HEK293 (cell line): ENCODE measurements at regions not wholly inside any gene's neighbourhood (a gene's known extent, or its start where the extent isn't known, plus 50 kb on each side); places are given as distances from the start of the nearest gene placed in this dataset.
A peak's percentile ranks its signal among the peaks of the same experiment; 100 is the strongest.

Experiments used
- CTCF ChIA-PET: fragments of 350-600 bp; formaldehyde crosslinking; extraction: SDS; loops from one replicate; lab custom pipeline; 2021; ENCODE audit warnings: antibody characterized with exemption; lab: Yijun Ruan, JAX
- POLR2A ChIA-PET: fragments of 300-600 bp; formaldehyde crosslinking; extraction: SDS; loops from one replicate; lab custom pipeline; 2020; ENCODE audit warnings: antibody characterized with exemption, inconsistent platforms; lab: Yijun Ruan, JAX
- H3K27ac ChIP-seq: fragments of 200-500 bp; sonication (Bioruptor generic); 2 replicates; pipeline ENCODE4 v1.5.1; 2014; ENCODE audit warnings: low read depth, low read length, control low read depth, inconsistent platforms; ENCODE audit errors: extremely low read depth
- H3K36me3 ChIP-seq, 2 experiments: fragments of 200-500 bp in 1 of 2; sonication (Bioruptor generic) in 1 of 2; 1 replicate in 1 of 2; 2 replicates in 1 of 2; pipeline ENCODE4 v1.5.1; 2014 to 2017; ENCODE audit warnings: inconsistent platforms in 2 of 2, low read length in 2 of 2; ENCODE audit not compliant: control insufficient read depth in 2 of 2, insufficient read depth in 1 of 2
- H3K4me1 ChIP-seq: fragments of 200-500 bp; sonication (Bioruptor generic); 2 replicates; pipeline ENCODE4 v1.5.1; 2014; ENCODE audit warnings: mild to moderate bottlenecking, low read length, inconsistent platforms; ENCODE audit not compliant: control insufficient read depth, insufficient read depth
- H3K4me3 ChIP-seq: 2 replicates; pipeline ENCODE4 v1.5.1; 2011; ENCODE audit warnings: low read depth, mild to moderate bottlenecking, control low read depth, low read length, moderate library complexity
- H3K9me3 ChIP-seq: fragments of 200-500 bp; sonication (Bioruptor generic); 2 replicates; pipeline ENCODE4 v1.5.1; 2014; ENCODE audit warnings: low read depth, low read length, inconsistent platforms; ENCODE audit not compliant: control insufficient read depth, insufficient read depth
- BCL6B ChIP-seq: fragments of 450-650 bp; formaldehyde crosslinking; IDR thresholded peaks from 2 replicates; pipeline ENCODE4 v1.5.1; 2017; ENCODE audit warnings: missing biosample characterization, missing genetic modification characterization
- EGR2 ChIP-seq: fragments of 450-650 bp; formaldehyde crosslinking; IDR thresholded peaks from 2 replicates; pipeline ENCODE4 v1.5.1; 2016; ENCODE audit warnings: low read depth, missing biosample characterization, missing genetic modification characterization
- FEZF1 ChIP-seq: fragments of 450-650 bp; formaldehyde crosslinking; IDR thresholded peaks from 2 replicates; pipeline ENCODE4 v1.5.1; 2016; ENCODE audit warnings: missing biosample characterization, missing genetic modification characterization
- IKZF3 ChIP-seq: fragments of 450-650 bp; IDR thresholded peaks from 2 replicates; pipeline ENCODE4 v1.5.0; 2018; ENCODE audit warnings: missing biosample characterization, mild to moderate bottlenecking, missing genetic modification characterization, moderate library complexity
- KLF1 ChIP-seq: fragments of 450-650 bp; formaldehyde crosslinking; IDR thresholded peaks from 2 replicates; pipeline ENCODE4 v1.5.1; 2016; ENCODE audit warnings: missing biosample characterization, missing genetic modification characterization
- KLF17 ChIP-seq: fragments of 450-650 bp; formaldehyde crosslinking; IDR thresholded peaks from 2 replicates; pipeline ENCODE4 v1.5.1; 2016; ENCODE audit warnings: missing biosample characterization, missing genetic modification characterization
- MEIS1 ChIP-seq: sonication (generic); formaldehyde crosslinking; IDR thresholded peaks from 2 replicates; pipeline ENCODE4 v1.8.1; 2022; ENCODE audit warnings: missing genetic modification reagents, mild to moderate bottlenecking, borderline replicate concordance
- PRDM1 ChIP-seq: fragments of 450-650 bp; formaldehyde crosslinking; IDR thresholded peaks from 2 replicates; pipeline ENCODE4; 2016; ENCODE audit warnings: missing biosample characterization, missing genetic modification characterization
- PRDM6 ChIP-seq: fragments of 450-650 bp; formaldehyde crosslinking; IDR thresholded peaks from 2 replicates; pipeline ENCODE4 v1.5.1; 2017; ENCODE audit warnings: missing biosample characterization, missing genetic modification characterization
- REST ChIP-seq: fragments of 450-650 bp; formaldehyde crosslinking; IDR thresholded peaks from 2 replicates; pipeline ENCODE4 v1.5.1; 2016; ENCODE audit warnings: missing biosample characterization, missing genetic modification characterization
- SCRT2 ChIP-seq: fragments of 450-650 bp; formaldehyde crosslinking; IDR thresholded peaks from 2 replicates; pipeline ENCODE4 v1.5.1; 2016; ENCODE audit warnings: missing biosample characterization, missing genetic modification characterization
- SP3 ChIP-seq: fragments of 450-650 bp; formaldehyde crosslinking; IDR thresholded peaks from 2 replicates; pipeline ENCODE4 v1.5.1; 2016; ENCODE audit warnings: missing biosample characterization, missing genetic modification characterization
- TRIM28 ChIP-seq: IDR thresholded peaks from 2 replicates; pipeline ENCODE4 v1.6.1; 2011; ENCODE audit warnings: low read length, control low read depth, borderline replicate concordance
- ZEB2 ChIP-seq: fragments of 450-650 bp; formaldehyde crosslinking; IDR thresholded peaks from 2 replicates; pipeline ENCODE4 v1.5.1; 2016; ENCODE audit warnings: missing biosample characterization, missing genetic modification characterization
- ZNF114 ChIP-seq: fragments of 450-650 bp; formaldehyde crosslinking; IDR thresholded peaks from 2 replicates; pipeline ENCODE4 v1.5.0; 2017; ENCODE audit warnings: missing biosample characterization, missing genetic modification characterization
- ZNF155 ChIP-seq: fragments of 450-650 bp; formaldehyde crosslinking; IDR thresholded peaks from 2 replicates; pipeline ENCODE4 v1.5.1; 2016; ENCODE audit warnings: missing biosample characterization, missing genetic modification characterization
- ZNF18 ChIP-seq: fragments of 450-650 bp; formaldehyde crosslinking; IDR thresholded peaks from 2 replicates; pipeline ENCODE4 v1.5.1; 2016; ENCODE audit warnings: missing biosample characterization, missing genetic modification characterization
- ZNF221 ChIP-seq: fragments of 450-650 bp; formaldehyde crosslinking; IDR thresholded peaks from 2 replicates; pipeline ENCODE4 v1.5.1; 2017; ENCODE audit warnings: missing biosample characterization, missing genetic modification characterization, borderline replicate concordance
- ZNF24 ChIP-seq: fragments of 450-650 bp; formaldehyde crosslinking; IDR thresholded peaks from 2 replicates; pipeline ENCODE4 v1.5.1; 2016; ENCODE audit warnings: missing biosample characterization, missing genetic modification characterization
- ZNF394 ChIP-seq: fragments of 450-650 bp; formaldehyde crosslinking; IDR thresholded peaks from 2 replicates; pipeline ENCODE4 v1.5.1; 2016; ENCODE audit warnings: missing biosample characterization, missing genetic modification characterization, mild to moderate bottlenecking, moderate library complexity, borderline replicate concordance
- ZNF561 ChIP-seq: fragments of 450-650 bp; IDR thresholded peaks from 2 replicates; pipeline ENCODE4 v1.5.1; 2018; ENCODE audit warnings: missing biosample characterization, missing genetic modification characterization, borderline replicate concordance
- ZNF843 ChIP-seq: fragments of 450-650 bp; formaldehyde crosslinking; IDR thresholded peaks from 2 replicates; pipeline ENCODE4 v1.5.1; 2016; ENCODE audit warnings: missing biosample characterization, missing genetic modification characterization
- TF ChIP-seq, protein P1 (sequence below): fragments of 450-650 bp; formaldehyde crosslinking; IDR thresholded peaks from 2 replicates; pipeline ENCODE4 v1.5.1; 2017; ENCODE audit warnings: missing biosample characterization, missing genetic modification characterization

GRCh38 chr11:92837595-92837994 lies 131.9 kb upstream of the MTNR1B start:
- H3K36me3 ChIP-seq, result no peaks in the 10 kb centered on the region
- TF ChIP-seq ZNF114 (tag by site-specific recombination) (no peak), ZEB2 (0 out of 2 replicates have a peak, but pooled peaks have one; percentile 11)
- TF ChIP-seq, all 188 proteins: peak for 1
- Histone ChIP-seq H3K4me1 (no peaks in the 10 kb centered on the region; the same call in 1 of the 2 replicates), H3K27ac (no peak overlapping the region), H3K9me3 (no peaks in the 10 kb centered on the region), H3K4me3 (no peak overlapping the region)
- ChIA-PET POLR2A (no interaction called here), CTCF (interaction anchor here (0.7 to 1.1 kb wide), 2 partner anchors 11 to 435 kb away, joined by 3 read pairs; no protein-coding TSS in a partner anchor)

GRCh38 chr11:92838759-92839310 lies 130.6 kb upstream of the MTNR1B start:
- Histone ChIP-seq H3K27ac (peak overlapping the region; percentile 78), H3K36me3 (no peaks in the 10 kb centered on the region), H3K9me3 (no peaks in the 10 kb centered on the region), H3K4me1 (peaks cover 8% of the 10 kb centered on the region), H3K4me3 (no peak overlapping the region)
- CTCF ChIA-PET, result no interaction called here
- POLR2A ChIA-PET, result no interaction called here
- TF ChIP-seq BCL6B (tag by site-specific recombination), result 0 out of 2 replicates have a peak, but pooled peaks have one; percentile 18
- TF ChIP-seq, protein P1, sequence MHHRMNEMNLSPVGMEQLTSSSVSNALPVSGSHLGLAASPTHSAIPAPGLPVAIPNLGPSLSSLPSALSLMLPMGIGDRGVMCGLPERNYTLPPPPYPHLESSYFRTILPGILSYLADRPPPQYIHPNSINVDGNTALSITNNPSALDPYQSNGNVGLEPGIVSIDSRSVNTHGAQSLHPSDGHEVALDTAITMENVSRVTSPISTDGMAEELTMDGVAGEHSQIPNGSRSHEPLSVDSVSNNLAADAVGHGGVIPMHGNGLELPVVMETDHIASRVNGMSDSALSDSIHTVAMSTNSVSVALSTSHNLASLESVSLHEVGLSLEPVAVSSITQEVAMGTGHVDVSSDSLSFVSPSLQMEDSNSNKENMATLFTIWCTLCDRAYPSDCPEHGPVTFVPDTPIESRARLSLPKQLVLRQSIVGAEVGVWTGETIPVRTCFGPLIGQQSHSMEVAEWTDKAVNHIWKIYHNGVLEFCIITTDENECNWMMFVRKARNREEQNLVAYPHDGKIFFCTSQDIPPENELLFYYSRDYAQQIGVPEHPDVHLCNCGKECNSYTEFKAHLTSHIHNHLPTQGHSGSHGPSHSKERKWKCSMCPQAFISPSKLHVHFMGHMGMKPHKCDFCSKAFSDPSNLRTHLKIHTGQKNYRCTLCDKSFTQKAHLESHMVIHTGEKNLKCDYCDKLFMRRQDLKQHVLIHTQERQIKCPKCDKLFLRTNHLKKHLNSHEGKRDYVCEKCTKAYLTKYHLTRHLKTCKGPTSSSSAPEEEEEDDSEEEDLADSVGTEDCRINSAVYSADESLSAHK (tag by site-specific recombination), result peak; percentile 95
- no peak for TF ChIP-seq ZNF221
- TF ChIP-seq FEZF1 (tag by site-specific recombination), result peak; percentile 99
- TF ChIP-seq ZNF155, result no peak
- TF ChIP-seq TRIM28, result peak; percentile 88
- peak; percentile 86 for TF ChIP-seq IKZF3
- TF ChIP-seq PRDM1 (tag by site-specific recombination), result peak; percentile 39; the same call in 1 of the 2 replicates
- TF ChIP-seq ZNF24 (tag by site-specific recombination), result peak; percentile 92
- 0 out of 2 replicates have a peak, but pooled peaks have one; percentile 20 for TF ChIP-seq KLF17 (tag by site-specific recombination)
- TF ChIP-seq ZNF18 (tag by site-specific recombination), result peak; percentile 88
- no peak for TF ChIP-seq SP3 (tag by site-specific recombination)
- TF ChIP-seq ZNF561 (tag by site-specific recombination), result peak; percentile 87
- peak; percentile 24; the same call in 1 of the 2 replicates for TF ChIP-seq ZNF394
- peak; percentile 97 for TF ChIP-seq SCRT2 (tag by site-specific recombination)
- TF ChIP-seq REST (tag by site-specific recombination), result peak; percentile 90
- peak; percentile 94 for TF ChIP-seq ZNF843
- no peak for TF ChIP-seq MEIS1 (CRISPR knock-in tag)
- peak; percentile 78 for TF ChIP-seq PRDM6
- TF ChIP-seq KLF1, result no peak
- no peak for TF ChIP-seq EGR2
